Posterior vena cava (tissue), 2 donors: ENCODE measurements at regions not wholly inside any gene's neighbourhood (a gene's known extent, or its start where the extent isn't known, plus 50 kb on each side); places are given as distances from the start of the nearest gene placed in this dataset.

Source experiments
- DNase-seq: peaks from one replicate; pipeline ENCODE4 v3.0.0-alpha.2; 2020; ENCODE audit warnings: low spot score
- intact Hi-C, 2 donors: fragments of 100-400 bp; cut with DNase I; formaldehyde crosslinking; loops; one replicate each; pipeline versions ENCODE4 v1.14.1 to v1.14.2; 2022 to 2023
- donor health status: DM: yes; HTN: yes; CAD: no.
- donor health status: DM: yes; HTN: yes; CAD: no.

DNA sequence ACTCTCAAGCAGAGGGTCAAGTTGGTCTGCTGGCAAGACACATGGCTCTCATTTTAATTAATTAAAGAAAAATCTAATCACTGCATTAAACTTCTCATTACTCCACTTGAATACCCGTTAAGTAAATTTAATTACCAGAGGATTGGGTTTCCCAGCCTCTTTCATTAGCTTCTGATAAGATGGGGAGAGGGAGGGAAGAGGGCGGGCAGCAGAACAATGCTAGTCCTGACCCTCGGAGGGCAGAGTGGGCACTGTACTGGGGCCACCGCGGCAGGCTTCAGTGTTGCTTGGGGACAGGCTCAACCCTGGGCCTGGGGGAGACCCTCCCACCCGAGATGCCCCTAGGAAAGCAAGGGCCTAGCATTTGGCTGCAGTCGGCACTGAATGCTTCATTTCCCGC lies 55.6 kb upstream of the LINGO1 start:
- intact Hi-C loops = loop anchor here in 1 of 2 donors (10.0 kb wide), 1 partner anchor 97 kb away; no protein-coding TSS in a partner anchor
- DNase-seq = no peak

DNA sequence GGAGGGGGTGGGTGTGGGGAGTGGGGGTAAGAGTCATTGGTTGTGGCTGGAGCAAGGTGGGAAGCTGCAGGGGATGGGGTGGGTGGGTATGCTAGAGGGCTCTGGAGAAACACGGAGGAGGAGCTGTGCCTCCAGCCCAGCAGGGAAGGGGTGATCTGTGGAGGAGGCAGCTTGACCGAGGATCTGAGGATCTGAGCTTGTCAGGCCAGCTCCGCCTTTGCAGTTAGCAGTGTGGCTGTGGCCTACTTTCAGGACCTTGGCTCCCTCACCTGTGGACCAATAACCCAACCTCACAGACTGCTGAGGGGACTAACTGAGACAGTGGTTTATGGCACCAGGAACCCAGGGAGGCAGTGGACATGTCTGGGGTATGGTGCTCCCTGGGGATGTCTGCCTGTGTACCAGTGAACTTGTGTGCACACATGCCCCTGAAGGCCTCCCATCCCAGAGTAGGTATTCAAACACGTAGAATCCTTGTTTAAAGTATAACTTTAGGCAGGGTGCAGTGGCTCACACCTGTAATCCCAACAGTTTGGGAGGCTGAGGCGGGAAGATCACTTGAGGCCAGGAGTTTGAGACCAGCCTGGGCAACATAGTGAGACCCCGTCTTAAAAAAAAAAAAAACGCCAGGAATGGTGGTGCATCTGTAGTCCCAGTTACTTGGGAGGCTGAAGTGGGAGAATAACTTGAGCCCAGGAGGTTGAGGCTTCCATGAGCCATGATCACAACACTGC lies 52.5 kb upstream of the LINGO1 start:
- DNase-seq = no peak
- intact Hi-C loops = loop anchor here in 1 of 2 donors (10.0 kb wide), 1 partner anchor 100 kb away; no protein-coding TSS in a partner anchor

DNA sequence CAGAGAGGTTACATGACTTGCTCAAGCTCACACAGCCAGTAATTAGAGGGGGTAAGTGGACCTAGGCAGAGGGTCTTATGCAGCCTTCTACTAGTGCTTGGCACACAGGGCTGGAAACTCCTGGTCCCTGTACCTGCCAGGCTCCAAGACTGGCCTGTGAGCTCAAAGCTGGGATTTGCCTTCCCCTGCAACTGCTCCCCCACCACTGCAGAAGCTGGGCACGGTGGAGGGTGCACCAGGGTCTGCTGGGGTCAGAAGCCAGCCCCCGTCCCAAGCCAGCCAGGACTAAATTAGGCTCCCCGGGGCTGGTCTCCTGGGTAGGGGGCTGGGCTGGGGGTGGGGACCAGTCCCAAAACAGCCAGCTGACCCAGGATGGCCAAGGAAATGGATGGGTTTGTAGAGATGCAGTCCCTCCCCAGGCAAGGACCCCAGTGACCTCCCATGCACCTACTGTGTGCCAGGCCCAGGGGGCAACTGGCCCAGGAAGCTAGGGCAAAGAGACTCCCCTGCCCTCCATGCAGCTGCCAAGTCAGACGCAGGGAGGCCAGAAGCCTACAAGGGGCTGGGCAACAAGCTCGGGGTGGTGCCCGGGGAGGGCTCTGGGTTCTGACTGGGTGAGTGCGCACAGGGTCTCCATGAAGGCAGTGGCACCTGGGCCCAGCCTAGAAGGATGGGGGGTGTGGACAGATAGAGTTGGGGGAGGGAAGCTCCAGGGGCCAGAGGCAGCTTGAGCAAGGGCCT lies 51.8 kb upstream of the LINGO1 start:
- intact Hi-C loops = loop anchor here in 1 of 2 donors (10.0 kb wide), 1 partner anchor 100 kb away; no protein-coding TSS in a partner anchor
- no peak for DNase-seq

DNA sequence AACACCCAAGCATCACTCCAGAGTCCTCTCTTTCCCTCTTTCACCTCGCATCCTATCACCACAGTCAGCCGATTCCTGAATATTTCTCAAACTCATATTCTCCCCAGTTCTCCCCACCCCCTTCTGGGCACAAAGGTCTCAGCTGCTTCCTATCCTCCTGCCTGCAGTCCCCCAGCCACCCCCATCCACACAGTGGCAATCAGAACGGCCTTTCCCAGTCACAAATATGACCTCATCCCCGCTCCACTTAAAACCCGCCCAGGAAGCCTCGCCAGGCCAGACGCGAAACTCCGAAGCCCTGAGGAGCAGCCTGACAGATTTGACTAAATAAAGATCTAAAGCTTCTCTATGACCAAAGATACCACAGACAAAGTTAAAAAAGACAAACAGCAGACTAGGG lies 49.9 kb upstream of the LINGO1 start:
- no peak for DNase-seq
- intact Hi-C loops = loop anchor here in 1 of 2 donors (10.0 kb wide), 1 partner anchor 102 kb away; no protein-coding TSS in a partner anchor
